ENCODE measurements at regions not wholly inside any gene's neighbourhood (a gene's known extent, or its start where the extent isn't known, plus 50 kb on each side); places are given as distances from the start of the nearest gene placed in this dataset.

DNA sequence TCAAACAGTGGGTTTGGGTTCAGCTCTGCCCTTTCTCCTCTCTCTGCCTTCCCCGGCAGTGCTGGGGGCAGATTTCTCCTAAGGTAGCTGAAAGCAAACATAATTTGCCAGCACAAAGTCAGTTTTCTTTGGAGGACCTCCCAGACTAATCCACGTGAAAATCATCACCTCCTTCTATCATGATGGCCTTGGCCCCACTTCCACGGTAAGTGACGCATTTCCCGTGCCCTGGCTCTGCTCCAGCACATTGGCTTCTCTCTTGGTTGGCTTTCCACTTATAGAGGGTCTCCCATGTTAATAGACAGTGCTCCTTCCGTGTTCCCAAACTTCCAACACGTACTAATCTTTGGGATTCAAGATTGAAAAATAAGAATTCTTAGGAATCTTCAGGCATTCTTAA is 74.1 kb upstream of the TRIO start:
- Histone ChIP-seq H3K9me3 (ENCODE audit: low read depth, low read length, poor library complexity, severe bottlenecking) (no peaks in the 10 kb centered on the region), H3K36me3 (ENCODE audit: insufficient read depth, low read length, poor library complexity, severe bottlenecking) (no peaks in the 10 kb centered on the region), H3K27ac (ENCODE audit: low read depth, low read length, poor library complexity, severe bottlenecking) (no peak overlapping the region), H3K4me3 (ENCODE audit: low read depth, low read length, poor library complexity, severe bottlenecking) (no peak overlapping the region), H3K27me3 (replicated peaks; ENCODE audit: insufficient read depth, low read depth, low read length, poor library complexity) (no peaks in the 10 kb centered on the region), H3K4me1 (ENCODE audit: insufficient read depth, low read length, poor library complexity, severe bottlenecking) (no peaks in the 10 kb centered on the region)
- ChIA-PET POLR2A (ENCODE audit: low non-redundant PET) (no interaction called here), CTCF (no interaction called here)
- intact Hi-C loops (cut with micrococcal nuclease; ENCODE audit: unreplicated experiment), result no loop called here
- DNase-seq (ENCODE audit: low spot score), result no peak
- TF ChIP-seq, protein P1, sequence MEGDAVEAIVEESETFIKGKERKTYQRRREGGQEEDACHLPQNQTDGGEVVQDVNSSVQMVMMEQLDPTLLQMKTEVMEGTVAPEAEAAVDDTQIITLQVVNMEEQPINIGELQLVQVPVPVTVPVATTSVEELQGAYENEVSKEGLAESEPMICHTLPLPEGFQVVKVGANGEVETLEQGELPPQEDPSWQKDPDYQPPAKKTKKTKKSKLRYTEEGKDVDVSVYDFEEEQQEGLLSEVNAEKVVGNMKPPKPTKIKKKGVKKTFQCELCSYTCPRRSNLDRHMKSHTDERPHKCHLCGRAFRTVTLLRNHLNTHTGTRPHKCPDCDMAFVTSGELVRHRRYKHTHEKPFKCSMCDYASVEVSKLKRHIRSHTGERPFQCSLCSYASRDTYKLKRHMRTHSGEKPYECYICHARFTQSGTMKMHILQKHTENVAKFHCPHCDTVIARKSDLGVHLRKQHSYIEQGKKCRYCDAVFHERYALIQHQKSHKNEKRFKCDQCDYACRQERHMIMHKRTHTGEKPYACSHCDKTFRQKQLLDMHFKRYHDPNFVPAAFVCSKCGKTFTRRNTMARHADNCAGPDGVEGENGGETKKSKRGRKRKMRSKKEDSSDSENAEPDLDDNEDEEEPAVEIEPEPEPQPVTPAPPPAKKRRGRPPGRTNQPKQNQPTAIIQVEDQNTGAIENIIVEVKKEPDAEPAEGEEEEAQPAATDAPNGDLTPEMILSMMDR (conservative IDR thresholded peaks at IDR 0.05; ENCODE audit: low read depth, low read length), result no peak
- no peak for TF ChIP-seq EZH2 (IDR thresholded peaks at IDR 0.05; ENCODE audit: borderline replicate concordance, low read depth, low read length, poor library complexity, severe bottlenecking)
- BruUV-seq (replicated peaks), result no TSS peak

DNA sequence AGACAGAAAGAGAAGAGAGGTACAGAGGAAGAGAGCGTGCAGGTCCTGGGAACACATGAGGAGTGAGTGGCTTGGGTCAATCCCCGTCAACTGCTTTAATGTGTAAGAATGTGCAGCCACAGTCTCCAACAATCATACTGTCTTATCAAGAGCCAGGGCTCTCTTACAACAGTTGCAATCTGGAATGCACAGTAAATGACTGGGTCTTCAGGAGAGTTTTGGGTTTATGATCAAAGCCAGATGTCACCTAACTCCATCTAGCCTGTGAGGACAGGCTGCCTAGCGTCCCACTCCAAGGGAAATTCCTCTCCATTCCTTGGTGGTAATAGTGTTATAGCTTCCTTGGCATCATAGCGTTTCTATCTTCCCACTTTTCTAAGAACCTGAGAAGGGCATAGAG is 75.0 kb upstream of the TRIO start:
- ChIA-PET CTCF (no interaction called here), POLR2A (ENCODE audit: low non-redundant PET) (no interaction called here)
- H3K36me3 ChIP-seq (ENCODE audit: insufficient read depth, low read length, poor library complexity, severe bottlenecking), result no peaks in the 10 kb centered on the region
- no TSS peak for BruUV-seq (replicated peaks)
- H3K9me3 ChIP-seq (ENCODE audit: low read depth, low read length, poor library complexity, severe bottlenecking), result no peaks in the 10 kb centered on the region
- no peaks in the 10 kb centered on the region for H3K27me3 ChIP-seq (replicated peaks; ENCODE audit: insufficient read depth, low read depth, low read length, poor library complexity)
- TF ChIP-seq, protein P1 (conservative IDR thresholded peaks at IDR 0.05; ENCODE audit: low read depth, low read length), result no peak
- TF ChIP-seq EZH2 (IDR thresholded peaks at IDR 0.05; ENCODE audit: borderline replicate concordance, low read depth, low read length, poor library complexity, severe bottlenecking), result no peak
- no peak overlapping the region for H3K4me3 ChIP-seq (ENCODE audit: low read depth, low read length, poor library complexity, severe bottlenecking)
- no peaks in the 10 kb centered on the region for H3K4me1 ChIP-seq (ENCODE audit: insufficient read depth, low read length, poor library complexity, severe bottlenecking)
- intact Hi-C loops (cut with micrococcal nuclease; ENCODE audit: unreplicated experiment), result no loop called here
- no peak overlapping the region for H3K27ac ChIP-seq (ENCODE audit: low read depth, low read length, poor library complexity, severe bottlenecking)
- no peak for DNase-seq (ENCODE audit: low spot score)

DNA sequence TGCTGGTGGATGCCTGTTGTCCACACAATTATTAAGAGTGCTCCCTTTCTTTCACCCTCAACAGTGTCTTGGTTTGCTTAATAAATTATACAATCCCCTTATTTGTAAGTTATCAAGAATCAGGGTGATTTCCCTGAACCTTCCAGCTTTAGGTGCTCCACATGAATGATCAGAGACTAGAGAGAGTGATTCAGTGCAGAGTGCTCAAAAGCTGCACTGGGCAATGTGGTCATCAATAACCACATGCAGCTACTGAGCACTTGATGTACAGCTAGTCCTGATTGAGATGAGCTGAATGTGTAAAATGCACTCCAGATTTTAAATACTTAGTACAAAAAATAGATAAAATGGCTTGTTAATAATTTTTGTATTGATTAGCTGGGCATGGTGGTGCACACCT is 76.8 kb upstream of the TRIO start:
- no peak overlapping the region for H3K27ac ChIP-seq (ENCODE audit: low read depth, low read length, poor library complexity, severe bottlenecking)
- ChIA-PET CTCF (no interaction called here), POLR2A (ENCODE audit: low non-redundant PET) (no interaction called here)
- BruUV-seq (replicated peaks), result no TSS peak
- H3K4me3 ChIP-seq (ENCODE audit: low read depth, low read length, poor library complexity, severe bottlenecking), result no peak overlapping the region
- DNase-seq (ENCODE audit: low spot score), result no peak
- TF ChIP-seq, protein P1 (conservative IDR thresholded peaks at IDR 0.05; ENCODE audit: low read depth, low read length), result no peak
- TF ChIP-seq EZH2 (IDR thresholded peaks at IDR 0.05; ENCODE audit: borderline replicate concordance, low read depth, low read length, poor library complexity, severe bottlenecking), result no peak
- H3K36me3 ChIP-seq (ENCODE audit: insufficient read depth, low read length, poor library complexity, severe bottlenecking), result no peaks in the 10 kb centered on the region
- H3K27me3 ChIP-seq (replicated peaks; ENCODE audit: insufficient read depth, low read depth, low read length, poor library complexity), result no peaks in the 10 kb centered on the region
- intact Hi-C loops (cut with micrococcal nuclease; ENCODE audit: unreplicated experiment), result no loop called here
- H3K4me1 ChIP-seq (ENCODE audit: insufficient read depth, low read length, poor library complexity, severe bottlenecking), result no peaks in the 10 kb centered on the region
- H3K9me3 ChIP-seq (ENCODE audit: low read depth, low read length, poor library complexity, severe bottlenecking), result no peaks in the 10 kb centered on the region
